Chondrocyte (in vitro differentiated cells): ENCODE measurements at regions not wholly inside any gene's neighbourhood (a gene's known extent, or its start where the extent isn't known, plus 50 kb on each side); places are given as distances from the start of the nearest gene placed in this dataset.

Experiments used
- DNase-seq: peaks from one replicate; pipeline ENCODE4 v3.0.0; 2021; ENCODE audit warnings: mixed read lengths, low spot score
- H3K27ac Mint-ChIP-seq: one replicate; pipeline ENCODE4 v1.8.0; 2021; ENCODE audit warnings: mild to moderate bottlenecking, moderate library complexity, mixed read lengths; ENCODE audit not compliant: unreplicated experiment
- H3K27me3 Mint-ChIP-seq: 2 replicates; pipeline ENCODE4 v1.8.0; 2021; ENCODE audit warnings: low read depth, mixed read lengths
- H3K36me3 Mint-ChIP-seq: 2 replicates; pipeline ENCODE4 v1.8.0; 2021; ENCODE audit warnings: low read depth, mixed read lengths
- H3K4me1 Mint-ChIP-seq: 2 replicates; pipeline ENCODE4 v1.8.0; 2021; ENCODE audit warnings: low read depth, mild to moderate bottlenecking, mixed read lengths
- H3K4me3 Mint-ChIP-seq: one replicate; pipeline ENCODE4 v1.8.0; 2021; ENCODE audit warnings: mild to moderate bottlenecking, moderate library complexity, mixed read lengths; ENCODE audit not compliant: unreplicated experiment
- H3K9me3 Mint-ChIP-seq: 2 replicates; pipeline ENCODE4 v1.8.0; 2021; ENCODE audit warnings: low read depth, mixed read lengths
- CTCF ChIP-seq: fragments of 200-600 bp; sonication (generic); IDR thresholded peaks from 2 replicates; pipeline ENCODE4 v1.5.0; 2021; ENCODE audit warnings: antibody characterized with exemption, mild to moderate bottlenecking, moderate library complexity

- DNase-seq, result no peak
- no peak overlapping the region for H3K27ac Mint-ChIP-seq
- no peaks in the 10 kb centered on the region for H3K36me3 Mint-ChIP-seq
- H3K4me3 Mint-ChIP-seq, result no peak overlapping the region
- no peaks in the 10 kb centered on the region for H3K4me1 Mint-ChIP-seq
- no peak for TF ChIP-seq CTCF
- peaks cover 2% of the 10 kb centered on the region for H3K27me3 Mint-ChIP-seq
- no peaks in the 10 kb centered on the region for H3K9me3 Mint-ChIP-seq
Measured at GRCh38 chr1:195075973-195076372, 1532.3 kb downstream of the KCNT2 start.

GRCh38 chr1:195071461-195071860, 1536.8 kb downstream of the KCNT2 start:
- Mint-ChIP-seq H3K27me3 (no peaks in the 10 kb centered on the region), H3K9me3 (no peaks in the 10 kb centered on the region), H3K4me1 (no peaks in the 10 kb centered on the region), H3K27ac (no peak overlapping the region), H3K4me3 (no peak overlapping the region), H3K36me3 (no peaks in the 10 kb centered on the region)
- no peak for TF ChIP-seq CTCF
- no peak for DNase-seq

GRCh38 chr1:195065437-195065836, 1542.8 kb downstream of the KCNT2 start:
- H3K27me3 Mint-ChIP-seq, result peaks cover 3% of the 10 kb centered on the region
- no peak for DNase-seq
- no peak overlapping the region for H3K4me3 Mint-ChIP-seq
- no peak overlapping the region for H3K27ac Mint-ChIP-seq
- peaks cover 2% of the 10 kb centered on the region for H3K4me1 Mint-ChIP-seq
- no peaks in the 10 kb centered on the region for H3K9me3 Mint-ChIP-seq
- no peaks in the 10 kb centered on the region for H3K36me3 Mint-ChIP-seq
- no peak for TF ChIP-seq CTCF

- no peak for TF ChIP-seq CTCF
- no peak for DNase-seq
- H3K27me3 Mint-ChIP-seq, result peaks cover 3% of the 10 kb centered on the region
- H3K4me1 Mint-ChIP-seq, result peaks cover 2% of the 10 kb centered on the region
- H3K4me3 Mint-ChIP-seq, result no peak overlapping the region
- no peaks in the 10 kb centered on the region for H3K36me3 Mint-ChIP-seq
- H3K9me3 Mint-ChIP-seq, result no peaks in the 10 kb centered on the region
- no peak overlapping the region for H3K27ac Mint-ChIP-seq
Measured at GRCh38 chr1:195064358-195064757, 1543.9 kb downstream of the KCNT2 start.

- no peaks in the 10 kb centered on the region for H3K4me1 Mint-ChIP-seq
- no peaks in the 10 kb centered on the region for H3K36me3 Mint-ChIP-seq
- H3K4me3 Mint-ChIP-seq, result no peak overlapping the region
- TF ChIP-seq CTCF, result no peak
- H3K9me3 Mint-ChIP-seq, result no peaks in the 10 kb centered on the region
- no peak overlapping the region for H3K27ac Mint-ChIP-seq
- H3K27me3 Mint-ChIP-seq, result no peaks in the 10 kb centered on the region
- DNase-seq, result peak; percentile 68
Measured at GRCh38 chr1:195054217-195054687, 1554.0 kb downstream of the KCNT2 start.
